ENCODE measurements at regions not wholly inside any gene's neighbourhood (a gene's known extent, or its start where the extent isn't known, plus 50 kb on each side); places are given as distances from the start of the nearest gene placed in this dataset.

DNA sequence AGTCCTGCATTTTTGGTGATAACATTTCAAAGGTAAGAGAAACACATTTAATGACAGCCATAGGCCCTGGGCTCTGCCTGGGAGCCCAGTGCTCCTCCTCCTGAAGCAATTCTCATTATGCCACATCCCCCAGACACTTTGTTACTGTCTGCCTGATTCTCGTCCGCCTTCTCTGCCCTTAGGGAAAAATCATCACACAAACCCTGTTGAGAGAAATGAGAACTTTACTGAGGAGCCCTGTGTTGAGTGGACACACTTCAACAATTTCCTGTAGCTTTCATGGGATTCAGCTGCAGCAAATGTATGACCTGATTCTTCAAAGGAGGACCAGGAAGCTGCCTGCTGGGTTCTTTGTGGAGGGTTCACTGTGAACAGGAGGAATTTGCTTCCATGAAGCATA is 566.5 kb upstream of the FRG1 start:
- no peak overlapping the region for H3K4me3 Mint-ChIP-seq (ENCODE audit: unreplicated experiment)
- no peak for DNase-seq
- no peak overlapping the region for H3K27ac Mint-ChIP-seq (ENCODE audit: unreplicated experiment)
- no peaks in the 10 kb centered on the region for H3K4me1 Mint-ChIP-seq (ENCODE audit: low read depth, unreplicated experiment)
- H3K27me3 Mint-ChIP-seq (ENCODE audit: unreplicated experiment), result peaks cover 2% of the 10 kb centered on the region
- H3K9me3 Mint-ChIP-seq (ENCODE audit: unreplicated experiment), result no peaks in the 10 kb centered on the region
- no peak for TF ChIP-seq CTCF (IDR thresholded peaks at IDR 0.05; ENCODE audit: partially characterized antibody, unreplicated experiment)
- peaks cover 3% of the 10 kb centered on the region for H3K36me3 Mint-ChIP-seq (ENCODE audit: unreplicated experiment)

DNA sequence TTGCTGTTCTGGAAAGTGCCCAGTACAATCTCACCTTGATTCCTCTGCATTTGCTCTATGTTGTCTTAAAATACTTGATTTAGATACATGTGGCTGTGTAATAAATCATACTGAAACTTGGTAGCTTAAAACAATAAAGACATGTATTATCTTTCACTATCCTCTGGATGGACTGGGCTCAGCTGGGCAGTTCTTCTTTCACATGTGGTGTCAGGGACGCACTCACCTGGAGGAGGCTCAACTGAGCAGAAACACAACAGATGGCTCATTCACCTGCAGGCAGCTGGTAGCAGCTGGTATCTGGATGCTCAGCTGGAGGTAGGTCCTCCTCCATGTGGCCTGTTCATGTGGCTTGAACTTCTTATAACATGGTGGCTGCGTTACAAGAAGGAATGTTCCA is 563.8 kb upstream of the FRG1 start:
- no peak overlapping the region for H3K27ac Mint-ChIP-seq (ENCODE audit: unreplicated experiment)
- no peak for TF ChIP-seq CTCF (IDR thresholded peaks at IDR 0.05; ENCODE audit: partially characterized antibody, unreplicated experiment)
- no peak overlapping the region for H3K4me3 Mint-ChIP-seq (ENCODE audit: unreplicated experiment)
- H3K4me1 Mint-ChIP-seq (ENCODE audit: low read depth, unreplicated experiment), result no peaks in the 10 kb centered on the region
- DNase-seq, result no peak
- peaks cover 4% of the 10 kb centered on the region for H3K27me3 Mint-ChIP-seq (ENCODE audit: unreplicated experiment)
- peaks cover 2% of the 10 kb centered on the region for H3K9me3 Mint-ChIP-seq (ENCODE audit: unreplicated experiment)
- H3K36me3 Mint-ChIP-seq (ENCODE audit: unreplicated experiment), result peaks cover 3% of the 10 kb centered on the region

- Mint-ChIP-seq H3K9me3 (ENCODE audit: unreplicated experiment) (peaks cover 2% of the 10 kb centered on the region), H3K27me3 (ENCODE audit: unreplicated experiment) (peaks cover 4% of the 10 kb centered on the region), H3K36me3 (ENCODE audit: unreplicated experiment) (peaks cover 3% of the 10 kb centered on the region), H3K27ac (ENCODE audit: unreplicated experiment) (no peak overlapping the region), H3K4me3 (ENCODE audit: unreplicated experiment) (no peak overlapping the region), H3K4me1 (ENCODE audit: low read depth, unreplicated experiment) (no peaks in the 10 kb centered on the region)
- TF ChIP-seq CTCF (IDR thresholded peaks at IDR 0.05; ENCODE audit: partially characterized antibody, unreplicated experiment), result no peak
- no peak for DNase-seq
These were observed 563.1 kb upstream of the FRG1 start for GRCh38 chr4:189377569-189377968.

DNA sequence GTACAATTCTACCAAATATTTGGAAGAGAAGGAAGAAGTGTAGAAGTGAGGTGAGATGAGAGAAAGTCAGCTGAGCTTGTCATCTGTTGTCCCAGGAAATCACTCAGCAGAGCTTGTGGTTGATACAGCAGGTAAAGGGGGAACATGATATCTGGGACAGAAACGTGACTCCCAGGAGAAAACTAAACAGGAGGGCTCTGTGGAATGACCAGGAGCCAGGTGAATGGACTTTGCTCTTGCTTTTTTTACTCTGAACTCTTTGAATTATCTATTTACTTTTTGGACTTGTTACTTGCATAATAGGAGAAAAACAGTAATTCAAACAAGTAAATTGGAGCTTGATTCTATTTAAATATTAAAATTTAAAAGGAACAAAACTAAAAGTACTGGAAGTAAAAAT is 555.6 kb upstream of the FRG1 start:
- Mint-ChIP-seq H3K4me3 (ENCODE audit: unreplicated experiment) (no peak overlapping the region), H3K36me3 (ENCODE audit: unreplicated experiment) (no peaks in the 10 kb centered on the region), H3K27me3 (ENCODE audit: unreplicated experiment) (no peaks in the 10 kb centered on the region), H3K4me1 (ENCODE audit: low read depth, unreplicated experiment) (no peaks in the 10 kb centered on the region), H3K9me3 (ENCODE audit: unreplicated experiment) (no peaks in the 10 kb centered on the region), H3K27ac (ENCODE audit: unreplicated experiment) (no peak overlapping the region)
- TF ChIP-seq CTCF (IDR thresholded peaks at IDR 0.05; ENCODE audit: partially characterized antibody, unreplicated experiment), result no peak
- DNase-seq, result no peak

- Mint-ChIP-seq H3K27me3 (ENCODE audit: unreplicated experiment) (no peaks in the 10 kb centered on the region), H3K4me3 (ENCODE audit: unreplicated experiment) (no peak overlapping the region), H3K36me3 (ENCODE audit: unreplicated experiment) (no peaks in the 10 kb centered on the region), H3K9me3 (ENCODE audit: unreplicated experiment) (peaks cover under 1% of the 10 kb centered on the region), H3K4me1 (ENCODE audit: low read depth, unreplicated experiment) (no peaks in the 10 kb centered on the region), H3K27ac (ENCODE audit: unreplicated experiment) (no peak overlapping the region)
- DNase-seq, result no peak
- no peak for TF ChIP-seq CTCF (IDR thresholded peaks at IDR 0.05; ENCODE audit: partially characterized antibody, unreplicated experiment)
These were observed 555.1 kb upstream of the FRG1 start for GRCh38 chr4:189385579-189385978.

Data from glutamatergic neuron (in vitro differentiated cells).